ENCODE measurements at regions not wholly inside any gene's neighbourhood (a gene's known extent, or its start where the extent isn't known, plus 50 kb on each side); places are given as distances from the start of the nearest gene placed in this dataset.

GRCh38 chr4:130210864-130211263 is 1114.9 kb downstream of the C4orf33 start:
- DNase-seq: no peak

- DNase-seq: no peak
These were observed 1118.3 kb downstream of the C4orf33 start for GRCh38 chr4:130214268-130214667.

GRCh38 chr4:130233377-130234047 is 1137.6 kb downstream of the C4orf33 start:
- no peak for DNase-seq

GRCh38 chr4:130238121-130238520 is 1142.2 kb downstream of the C4orf33 start:
- no peak for DNase-seq

GRCh38 chr4:130249002-130249401 is 1153.0 kb downstream of the C4orf33 start:
- no peak for DNase-seq

DNA sequence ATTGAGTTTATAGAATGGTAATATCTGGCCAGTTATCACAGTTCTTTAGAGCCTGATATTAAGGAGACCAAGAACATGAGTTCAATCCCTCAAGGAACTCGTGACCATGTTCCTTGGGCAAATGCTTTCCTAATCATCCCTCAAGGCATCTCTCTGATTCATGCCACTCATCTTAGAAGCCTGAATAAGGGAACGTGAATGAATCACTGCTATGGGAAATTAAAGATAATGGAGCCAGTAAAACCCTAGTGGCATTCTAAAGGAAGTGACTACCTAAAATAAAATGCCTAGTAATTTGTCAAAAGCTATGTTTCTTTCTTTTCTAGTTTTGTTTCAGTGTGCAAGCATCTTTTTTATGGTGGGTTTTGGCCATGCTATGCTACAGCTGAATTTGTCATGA is 1161.3 kb downstream of the C4orf33 start:
- no peak for DNase-seq

DNA sequence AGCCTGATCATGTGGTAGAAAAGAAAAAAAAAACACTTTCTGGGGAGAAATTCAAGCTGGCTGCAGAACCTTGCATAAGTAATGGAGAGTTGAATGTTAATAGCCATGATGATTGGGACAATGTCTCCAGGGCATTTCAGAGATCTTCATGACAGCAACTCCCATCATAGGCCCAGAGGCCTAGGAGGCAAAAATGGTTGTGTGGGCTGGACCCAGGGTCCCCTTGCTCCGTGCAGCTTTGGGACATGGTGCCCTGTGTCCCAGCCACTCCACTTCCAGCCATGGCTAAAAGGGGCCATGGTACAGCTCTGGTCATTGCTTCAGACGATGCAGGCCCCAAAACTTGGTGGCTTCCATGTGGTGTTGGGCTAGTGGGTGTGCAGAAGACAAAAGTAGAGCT is 1170.9 kb downstream of the C4orf33 start:
- no peak for DNase-seq

DNA sequence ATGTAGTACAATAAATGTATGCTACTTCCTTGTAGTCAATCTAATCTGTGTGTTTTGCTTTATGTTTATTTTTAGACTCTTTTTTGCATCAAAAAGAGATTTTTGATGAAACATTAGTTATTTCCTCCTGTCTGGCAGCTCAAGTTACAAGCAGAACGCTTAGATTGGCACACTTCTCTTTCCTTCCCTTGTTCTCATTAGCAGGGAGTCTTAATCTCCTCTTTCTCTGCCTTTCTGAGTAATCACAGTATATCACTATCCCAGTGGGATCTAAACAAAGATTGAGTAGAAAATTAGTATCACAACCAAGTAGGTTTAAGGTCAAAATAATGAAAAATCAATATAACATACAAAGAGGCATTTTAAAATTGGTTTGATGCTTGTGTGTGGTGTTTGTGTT is 1192.6 kb downstream of the C4orf33 start:
- no peak for DNase-seq

- no peak for DNase-seq
These were observed 1197.7 kb downstream of the C4orf33 start for GRCh38 chr4:130293692-130294091.

DNA sequence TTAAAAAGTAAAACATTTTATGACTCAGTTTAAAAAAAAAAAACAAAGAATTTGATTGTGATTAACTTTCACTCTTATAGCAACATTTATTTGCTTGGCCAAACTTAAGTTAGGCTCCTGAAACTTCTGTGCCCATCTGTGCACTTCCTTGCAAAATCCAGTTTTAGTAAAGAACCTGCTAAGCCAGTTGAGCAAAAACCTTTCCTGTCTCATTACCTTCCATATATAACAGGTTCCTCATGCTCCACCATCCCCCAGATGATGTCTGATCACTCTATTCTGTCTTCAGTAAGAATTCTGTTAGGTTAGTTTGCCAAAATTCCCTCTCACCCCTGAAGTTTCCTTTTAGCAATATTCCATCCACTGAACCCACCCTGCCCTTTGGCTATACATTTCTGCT is 1200.5 kb downstream of the C4orf33 start:
- DNase-seq: no peak

DNA sequence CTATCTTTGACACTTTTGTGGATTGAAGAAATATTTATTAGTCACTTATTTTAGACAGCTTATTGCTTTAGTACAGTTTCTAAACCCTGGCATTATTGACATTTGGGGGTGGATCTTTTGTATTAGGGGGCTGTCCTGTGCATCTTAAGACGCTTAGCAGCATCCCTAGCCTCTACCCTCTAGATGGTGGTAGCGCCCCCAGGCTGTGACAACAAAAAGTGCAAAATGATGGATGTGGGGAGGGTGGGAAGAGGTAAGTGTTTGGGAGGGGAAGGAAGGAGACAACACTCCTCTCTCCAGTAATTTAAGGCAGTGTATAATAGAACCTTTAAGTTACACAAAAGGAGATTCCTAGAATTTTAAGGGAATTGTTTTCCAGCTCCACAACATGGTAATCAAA is 1210.6 kb downstream of the C4orf33 start:
- no peak for DNase-seq

DNA sequence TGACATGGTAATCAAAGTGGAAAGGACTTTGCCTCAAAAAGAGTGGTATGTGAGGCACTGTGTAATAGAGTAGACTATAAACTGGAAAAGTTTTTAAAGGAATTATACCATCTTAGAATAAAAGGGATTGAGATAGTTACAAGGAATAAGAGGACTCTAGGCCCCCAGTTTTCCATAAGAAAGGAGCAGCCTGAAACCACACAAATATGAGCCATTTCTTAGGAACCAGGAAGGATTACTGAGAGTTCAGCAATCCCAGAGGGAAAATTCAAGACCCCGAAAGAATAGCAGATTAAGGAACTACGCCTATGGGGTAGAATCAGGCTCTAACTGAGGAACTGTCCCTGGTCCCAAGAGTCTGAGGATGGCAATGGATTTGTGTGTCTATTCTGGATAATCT is 1213.3 kb downstream of the C4orf33 start:
- no peak for DNase-seq

- no peak for DNase-seq
These were observed 1226.5 kb downstream of the C4orf33 start for GRCh38 chr4:130322439-130322838.

- DNase-seq: no peak
These were observed 1233.1 kb downstream of the C4orf33 start for GRCh38 chr4:130329036-130329435.

- DNase-seq: no peak
These were observed 1237.3 kb downstream of the C4orf33 start for GRCh38 chr4:130333241-130333759.

GRCh38 chr4:130335417-130336194 is 1239.7 kb downstream of the C4orf33 start:
- no peak for DNase-seq

DNA sequence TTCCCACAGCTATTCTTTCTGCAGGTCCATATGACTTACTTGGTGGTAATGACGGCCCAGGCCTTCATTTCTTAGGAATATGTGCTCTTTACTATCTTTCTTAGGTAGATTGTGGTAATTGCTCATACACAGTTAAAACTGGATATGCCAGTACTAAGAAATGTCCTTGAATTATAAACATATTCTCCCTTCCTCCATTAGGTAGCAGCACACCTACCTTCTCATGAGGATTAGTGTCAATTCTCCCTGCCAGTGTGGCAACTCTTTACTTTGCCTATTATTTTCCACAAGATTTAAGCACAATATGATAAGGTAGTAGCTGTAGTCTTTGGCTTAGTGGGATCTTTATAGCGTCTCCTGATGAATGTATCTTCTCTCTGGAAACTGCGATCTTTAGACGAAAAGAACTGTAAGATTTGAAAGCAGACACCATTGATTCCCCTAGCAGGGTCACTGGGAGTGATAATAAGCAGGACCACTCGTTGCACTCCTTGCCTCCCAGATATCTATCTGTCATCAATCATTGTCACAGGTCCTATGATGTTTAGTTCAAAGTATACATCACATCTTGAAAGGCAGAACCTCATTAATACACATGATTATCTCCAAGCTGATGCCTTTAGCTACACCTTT is 1240.7 kb downstream of the C4orf33 start:
- no peak for DNase-seq

GRCh38 chr4:130338851-130339250 is 1242.9 kb downstream of the C4orf33 start:
- DNase-seq: no peak

DNA sequence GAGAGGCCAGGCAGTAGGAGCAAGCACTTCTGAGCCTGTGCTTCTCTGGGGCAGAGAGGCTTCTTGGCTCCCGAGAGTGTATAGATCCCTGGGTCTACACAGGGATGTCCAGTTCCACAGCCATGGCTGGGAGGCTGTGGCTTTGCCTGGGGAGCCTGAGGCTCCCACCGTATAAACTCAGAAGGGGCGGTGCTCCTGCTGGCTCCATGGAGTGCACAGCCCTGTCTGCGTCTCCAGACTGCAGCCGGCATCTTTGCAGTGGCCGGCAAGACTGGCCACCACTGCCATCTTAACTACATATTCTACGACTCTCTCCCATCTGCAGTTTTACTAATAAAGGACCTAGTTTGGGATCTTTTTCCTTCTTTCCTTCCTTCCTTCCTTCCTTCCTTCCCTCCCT is 1253.8 kb downstream of the C4orf33 start:
- DNase-seq: no peak

DNA sequence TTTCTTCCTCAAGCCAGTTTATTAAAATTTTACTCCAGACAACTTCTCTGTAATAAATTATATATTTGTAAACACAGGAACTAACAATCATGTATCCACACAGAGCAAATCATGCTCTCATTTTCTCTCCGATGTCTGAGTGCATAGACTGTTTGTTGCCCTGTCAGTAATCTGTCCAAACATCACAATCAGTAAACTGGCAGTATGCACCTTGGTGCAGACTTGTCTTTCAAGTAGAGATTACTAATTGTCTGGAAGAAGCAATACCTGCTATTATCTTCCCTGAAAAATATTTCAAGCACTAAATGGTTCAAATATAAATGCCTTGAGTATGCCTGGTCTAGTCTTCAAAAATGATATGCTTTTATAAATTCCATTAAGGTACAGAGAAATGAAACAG is 1260.9 kb downstream of the C4orf33 start:
- no peak for DNase-seq

- DNase-seq: no peak
These were observed 1263.6 kb downstream of the C4orf33 start for GRCh38 chr4:130359542-130359941.

DNA sequence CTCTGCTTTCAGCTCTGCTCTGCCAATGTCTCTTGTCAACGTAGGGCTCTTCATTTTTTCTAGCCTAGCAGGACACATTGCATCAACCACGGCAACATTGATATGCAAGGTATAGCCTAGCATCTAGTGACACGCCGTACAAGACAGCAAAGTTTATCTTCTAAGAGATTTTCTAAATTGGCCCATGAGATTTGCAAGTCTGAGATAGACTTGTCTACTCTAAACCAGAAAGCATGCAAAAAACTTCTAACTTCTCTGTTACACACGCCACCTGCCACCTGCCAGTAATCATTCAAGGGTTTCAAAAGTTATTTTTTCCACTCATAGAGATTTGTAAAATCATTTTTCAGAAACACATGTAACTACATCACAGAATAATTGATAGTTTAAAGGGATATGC is 1265.7 kb downstream of the C4orf33 start:
- DNase-seq: no peak

DNA sequence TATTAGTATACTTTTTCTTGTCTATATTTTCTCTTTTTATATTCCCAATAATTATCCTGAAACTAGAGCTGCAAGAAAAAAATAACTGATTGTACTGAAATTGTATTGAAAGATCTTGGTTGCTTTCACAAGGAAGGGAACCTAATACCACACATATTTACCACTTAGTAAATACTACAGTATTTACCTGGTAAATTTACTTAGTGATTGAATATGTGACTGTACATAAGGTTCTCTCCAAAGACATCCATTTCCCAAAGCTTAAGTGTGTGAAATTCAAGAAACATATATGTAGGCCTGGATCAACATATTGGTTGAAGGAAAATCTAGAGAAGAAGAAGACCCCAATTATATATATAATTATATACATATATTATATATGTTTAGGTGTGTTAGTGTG is 1272.7 kb downstream of the C4orf33 start:
- DNase-seq: no peak

GRCh38 chr4:130393231-130393630 is 1297.3 kb downstream of the C4orf33 start:
- no peak for DNase-seq

Measured in stimulated activated naive CD4-positive, alpha-beta T cell treated with Interleukin-2 at 50 U/mL for 16 hours (primary cell).